ENCODE measurements at regions not wholly inside any gene's neighbourhood (a gene's known extent, or its start where the extent isn't known, plus 50 kb on each side); places are given as distances from the start of the nearest gene placed in this dataset.

GRCh38 chr21:23463365-23463764 lies 2143.9 kb downstream of the MRPL39 start:
- Histone ChIP-seq H3K36me3 (ENCODE audit: control insufficient read depth in 2 of 2, extremely low read depth in 1 of 2, insufficient read depth in 2 of 2, low read length in 2 of 2) (no peaks in the 10 kb centered on the region), H3K79me2 (ENCODE audit: control insufficient read depth, insufficient read depth, low read length) (no peaks in the 10 kb centered on the region), H3K27ac (ENCODE audit: insufficient read depth, low read depth, low read length) (no peak overlapping the region), H2AFZ (ENCODE audit: low read depth, low read length) (no peak overlapping the region), H3K4me2 (ENCODE audit: insufficient read depth, low read length) (no peak overlapping the region), H3K9ac (replicated peaks; ENCODE audit: extremely low read depth, insufficient read depth, low read length) (no peak overlapping the region), H3K4me1 (ENCODE audit: control insufficient read depth, extremely low read depth, insufficient read depth, low read length) (no peaks in the 10 kb centered on the region), H3K9me3 (replicated peaks; ENCODE audit: control insufficient read depth, insufficient read depth, low read length) (no peaks in the 10 kb centered on the region), H3K9me1 (replicated peaks; ENCODE audit: control insufficient read depth, extremely low read depth, insufficient read depth, low read length) (no peaks in the 10 kb centered on the region), H3K4me3 (replicated peaks in 1 of 3; ENCODE audit: insufficient read depth in 1 of 3, low read depth in 1 of 3, low read length in 3 of 3) (no peak overlapping the region), H4K20me1 (replicated peaks; ENCODE audit: control insufficient read depth, extremely low read depth, insufficient read depth, low read length) (no peaks in the 10 kb centered on the region), H3K27me3 (ENCODE audit: control insufficient read depth in 2 of 2, insufficient read depth in 2 of 2, low read length in 2 of 2) (no peaks in the 10 kb centered on the region)
- ChIA-PET CTCF (no interaction called here), POLR2A (no interaction called here)
- DNase-seq (ENCODE audit: low read depth, low spot score), result no peak
- intact Hi-C loops (cut with micrococcal nuclease) (no loop called here), dilution Hi-C loops (cut with MboI; ENCODE audit: extremely low pct_ligation_motif_present, low sequenced_read_pairs) (no loop called here)
- no TSS peak for BruUV-seq (replicated peaks)
- FAIRE-seq, result no peak
- TF ChIP-seq FOS (IDR thresholded peaks at IDR 0.05; ENCODE audit: borderline replicate concordance, insufficient read depth, low read length), result no peak
- no peak for TF ChIP-seq POLR2AphosphoS5 (IDR thresholded peaks at IDR 0.05; ENCODE audit: insufficient read depth, low read depth, low read length)
- TF ChIP-seq EZH2 (IDR thresholded peaks at IDR 0.05; ENCODE audit: borderline replicate concordance, low read depth, low read length, severe bottlenecking), result no peak
- TF ChIP-seq GATA2 (IDR thresholded peaks at IDR 0.05; ENCODE audit: insufficient read depth, insufficient read length, low read depth, low read length), result no peak
- TF ChIP-seq MAX (IDR thresholded peaks at IDR 0.05; ENCODE audit: insufficient read depth, insufficient read length), result no peak
- TF ChIP-seq CTCF (IDR thresholded peaks at IDR 0.05; ENCODE audit: extremely low read depth in 1 of 2, insufficient read depth in 1 of 2, low read depth in 1 of 2, low read length in 2 of 2), result no peak

- Histone ChIP-seq H3K9me1 (replicated peaks; ENCODE audit: control insufficient read depth, extremely low read depth, insufficient read depth, low read length) (no peaks in the 10 kb centered on the region), H3K27ac (ENCODE audit: insufficient read depth, low read depth, low read length) (no peak overlapping the region), H3K9me3 (replicated peaks; ENCODE audit: control insufficient read depth, insufficient read depth, low read length) (no peaks in the 10 kb centered on the region), H3K4me2 (ENCODE audit: insufficient read depth, low read length) (no peak overlapping the region), H3K4me3 (replicated peaks in 1 of 3; ENCODE audit: insufficient read depth in 1 of 3, low read depth in 1 of 3, low read length in 3 of 3) (no peak overlapping the region), H2AFZ (ENCODE audit: low read depth, low read length) (no peak overlapping the region), H4K20me1 (replicated peaks; ENCODE audit: control insufficient read depth, extremely low read depth, insufficient read depth, low read length) (no peaks in the 10 kb centered on the region), H3K9ac (replicated peaks; ENCODE audit: extremely low read depth, insufficient read depth, low read length) (no peak overlapping the region), H3K79me2 (ENCODE audit: control insufficient read depth, insufficient read depth, low read length) (no peaks in the 10 kb centered on the region), H3K36me3 (ENCODE audit: control insufficient read depth in 2 of 2, extremely low read depth in 1 of 2, insufficient read depth in 2 of 2, low read length in 2 of 2) (no peaks in the 10 kb centered on the region), H3K27me3 (ENCODE audit: control insufficient read depth in 2 of 2, insufficient read depth in 2 of 2, low read length in 2 of 2) (no peaks in the 10 kb centered on the region), H3K4me1 (ENCODE audit: control insufficient read depth, extremely low read depth, insufficient read depth, low read length) (no peaks in the 10 kb centered on the region)
- dilution Hi-C loops (cut with MboI; ENCODE audit: extremely low pct_ligation_motif_present, low sequenced_read_pairs) (no loop called here), intact Hi-C loops (cut with micrococcal nuclease) (no loop called here)
- no peak for TF ChIP-seq MYC (IDR thresholded peaks at IDR 0.05; ENCODE audit: low read depth, low read length)
- no peak for TF ChIP-seq MAX (IDR thresholded peaks at IDR 0.05; ENCODE audit: insufficient read depth, insufficient read length)
- TF ChIP-seq EZH2 (IDR thresholded peaks at IDR 0.05; ENCODE audit: borderline replicate concordance, low read depth, low read length, severe bottlenecking), result no peak
- no peak for TF ChIP-seq CTCF (IDR thresholded peaks at IDR 0.05; ENCODE audit: extremely low read depth in 1 of 2, insufficient read depth in 1 of 2, low read depth in 1 of 2, low read length in 2 of 2)
- TF ChIP-seq POLR2AphosphoS5 (IDR thresholded peaks at IDR 0.05; ENCODE audit: insufficient read depth, low read depth, low read length), result no peak
- no peak for TF ChIP-seq FOS (IDR thresholded peaks at IDR 0.05; ENCODE audit: borderline replicate concordance, insufficient read depth, low read length)
- no peak for TF ChIP-seq POLR2A (IDR thresholded peaks at IDR 0.05; ENCODE audit: low read depth, low read length)
- no peak for TF ChIP-seq GATA2 (IDR thresholded peaks at IDR 0.05; ENCODE audit: insufficient read depth, insufficient read length, low read depth, low read length)
- no peak for TF ChIP-seq JUN (IDR thresholded peaks at IDR 0.05; ENCODE audit: borderline replicate concordance, insufficient read depth, insufficient read length, low read depth)
- DNase-seq (ENCODE audit: low read depth, low spot score), result no peak
- CTCF ChIA-PET, result no interaction called here
- no peak for FAIRE-seq
- POLR2A ChIA-PET, result no interaction called here
- no TSS peak for BruUV-seq (replicated peaks)
Observed at GRCh38 chr21:23455676-23456075, 2151.6 kb downstream of the MRPL39 start.

Measured in endothelial cell of umbilical vein (primary cell).